PC-9 (cell line): ENCODE measurements at regions not wholly inside any gene's neighbourhood (a gene's known extent, or its start where the extent isn't known, plus 50 kb on each side); places are given as distances from the start of the nearest gene placed in this dataset.

Experiments used
- EZH2 ChIP-seq: fragments of 200-600 bp; sonication (generic); IDR thresholded peaks from 2 replicates; pipeline ENCODE4 v1.8.0; 2017; ENCODE audit warnings: antibody characterized with exemption, low read depth
- TF ChIP-seq, protein P1 (sequence below): fragments of 200-600 bp; sonication (generic); conservative IDR thresholded peaks from 2 replicates; pipeline ENCODE4 v1.6.1; 2017; ENCODE audit warnings: mixed run types, antibody characterized with exemption, mild to moderate bottlenecking, moderate library complexity

DNA sequence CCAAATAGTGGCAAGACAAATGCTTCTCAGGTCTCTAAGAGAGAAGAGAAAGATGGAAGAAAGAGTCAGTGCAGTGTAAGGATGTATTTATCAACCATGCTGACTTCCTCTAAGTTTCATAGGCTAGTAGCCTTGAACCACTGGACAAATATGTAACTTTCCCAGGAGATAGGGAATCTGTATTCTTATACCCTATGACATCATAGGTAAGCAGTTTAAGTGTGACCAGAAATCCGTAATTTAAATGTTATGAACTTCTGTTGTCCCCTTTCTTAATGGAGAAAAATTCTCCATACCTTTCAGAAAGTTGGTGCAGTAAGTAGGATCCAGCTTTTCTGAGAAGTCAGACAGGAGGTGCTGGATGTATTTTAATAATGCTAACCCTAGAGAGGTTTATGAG lies 256.2 kb downstream of the LNPK start:
- TF ChIP-seq, protein P1, sequence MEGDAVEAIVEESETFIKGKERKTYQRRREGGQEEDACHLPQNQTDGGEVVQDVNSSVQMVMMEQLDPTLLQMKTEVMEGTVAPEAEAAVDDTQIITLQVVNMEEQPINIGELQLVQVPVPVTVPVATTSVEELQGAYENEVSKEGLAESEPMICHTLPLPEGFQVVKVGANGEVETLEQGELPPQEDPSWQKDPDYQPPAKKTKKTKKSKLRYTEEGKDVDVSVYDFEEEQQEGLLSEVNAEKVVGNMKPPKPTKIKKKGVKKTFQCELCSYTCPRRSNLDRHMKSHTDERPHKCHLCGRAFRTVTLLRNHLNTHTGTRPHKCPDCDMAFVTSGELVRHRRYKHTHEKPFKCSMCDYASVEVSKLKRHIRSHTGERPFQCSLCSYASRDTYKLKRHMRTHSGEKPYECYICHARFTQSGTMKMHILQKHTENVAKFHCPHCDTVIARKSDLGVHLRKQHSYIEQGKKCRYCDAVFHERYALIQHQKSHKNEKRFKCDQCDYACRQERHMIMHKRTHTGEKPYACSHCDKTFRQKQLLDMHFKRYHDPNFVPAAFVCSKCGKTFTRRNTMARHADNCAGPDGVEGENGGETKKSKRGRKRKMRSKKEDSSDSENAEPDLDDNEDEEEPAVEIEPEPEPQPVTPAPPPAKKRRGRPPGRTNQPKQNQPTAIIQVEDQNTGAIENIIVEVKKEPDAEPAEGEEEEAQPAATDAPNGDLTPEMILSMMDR = no peak
- TF ChIP-seq EZH2 = no peak
